Kidney tubule cell (primary cell): ENCODE measurements at regions not wholly inside any gene's neighbourhood (a gene's known extent, or its start where the extent isn't known, plus 50 kb on each side); places are given as distances from the start of the nearest gene placed in this dataset.
"Not testable (repeated sequence)": the region's sequence is repeated elsewhere in the genome, so short reads cannot be mapped to it uniquely, and the experiment has no call there.

Source experiments
- DNase-seq: peaks from one replicate; pipeline ENCODE4 v3.0.0-alpha.2; 2018; ENCODE audit warnings: low spot score

DNA sequence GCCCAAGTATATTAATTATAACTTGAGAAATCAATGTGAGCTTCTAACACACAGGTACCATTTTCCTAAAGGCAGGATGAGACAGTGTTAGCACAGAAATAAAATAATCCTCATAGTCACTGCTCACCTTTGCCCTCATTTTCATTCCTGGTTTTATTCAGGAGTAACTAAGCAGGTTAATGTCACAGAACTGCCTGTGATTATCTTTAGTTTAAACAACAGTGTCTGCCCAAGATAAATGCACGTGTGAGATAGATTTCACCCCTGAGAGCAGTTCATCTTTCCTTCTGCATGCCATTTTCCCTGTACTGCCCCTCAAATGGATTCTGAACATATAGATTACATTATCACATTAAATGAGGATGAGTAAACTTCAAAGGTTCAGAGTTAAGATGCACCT is 250.7 kb downstream of the RMST start:
- DNase-seq: no peak

DNA sequence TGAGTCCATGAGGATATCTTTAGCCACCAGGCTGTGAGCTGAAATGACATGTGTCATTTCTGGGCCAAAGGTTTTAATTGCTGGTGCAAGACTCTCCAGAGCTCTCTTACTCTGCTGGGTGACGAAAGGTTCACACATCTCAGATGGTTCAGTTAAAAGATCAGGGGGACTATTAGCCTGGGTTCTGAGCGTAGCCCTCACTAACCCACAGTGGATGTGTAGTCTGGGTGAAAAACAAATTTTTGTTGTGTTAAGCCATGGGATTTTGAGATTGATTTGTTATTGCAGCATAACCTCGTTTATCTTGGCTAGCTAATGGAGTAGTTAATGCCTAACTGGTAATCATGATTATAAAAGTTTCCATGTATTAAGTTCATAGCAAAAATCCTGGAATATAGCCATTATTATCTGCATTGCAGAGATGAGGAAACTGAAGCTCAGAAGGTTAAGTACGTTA is 251.5 kb downstream of the RMST start:
- DNase-seq: no peak

DNA sequence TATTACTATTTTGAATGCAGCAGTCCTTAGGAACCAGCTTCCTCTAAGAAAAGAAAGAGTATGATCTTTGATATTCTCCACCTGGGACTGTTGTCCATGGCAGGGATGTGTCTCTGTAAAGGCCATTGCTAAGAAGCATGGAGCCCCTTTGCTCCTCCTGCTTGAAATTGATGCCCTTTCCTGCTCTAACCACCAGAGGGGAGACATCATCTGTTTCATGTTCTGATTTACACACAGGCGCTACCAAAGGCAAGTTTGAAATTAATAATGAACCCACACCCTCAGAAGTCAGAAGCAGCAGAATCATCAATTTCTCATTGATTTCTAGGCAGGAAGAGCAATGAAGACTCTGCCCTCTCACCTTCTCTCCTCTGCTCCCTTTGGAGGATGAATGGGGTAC is 253.8 kb downstream of the RMST start:
- peak; percentile 6 for DNase-seq

DNA sequence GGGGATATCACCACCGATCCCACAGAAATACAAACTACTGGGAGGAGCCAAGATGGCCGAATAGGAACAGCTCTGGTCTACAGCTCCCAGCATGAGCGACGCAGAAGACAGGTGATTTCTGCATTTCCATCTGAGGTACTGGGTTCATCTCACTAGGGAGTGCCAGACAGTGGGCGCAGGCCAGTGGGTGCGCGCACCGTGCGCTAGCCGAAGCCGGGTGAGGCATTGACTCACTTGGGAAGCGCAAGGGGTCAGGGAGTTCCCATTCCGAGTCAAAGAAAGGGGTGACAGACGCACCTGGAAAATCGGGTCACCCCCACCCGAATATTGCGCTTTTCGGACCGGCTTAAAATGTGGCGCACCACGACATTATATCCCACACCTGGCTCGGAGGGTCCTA is 261.2 kb downstream of the RMST start:
- not testable (repeated sequence) for DNase-seq

DNA sequence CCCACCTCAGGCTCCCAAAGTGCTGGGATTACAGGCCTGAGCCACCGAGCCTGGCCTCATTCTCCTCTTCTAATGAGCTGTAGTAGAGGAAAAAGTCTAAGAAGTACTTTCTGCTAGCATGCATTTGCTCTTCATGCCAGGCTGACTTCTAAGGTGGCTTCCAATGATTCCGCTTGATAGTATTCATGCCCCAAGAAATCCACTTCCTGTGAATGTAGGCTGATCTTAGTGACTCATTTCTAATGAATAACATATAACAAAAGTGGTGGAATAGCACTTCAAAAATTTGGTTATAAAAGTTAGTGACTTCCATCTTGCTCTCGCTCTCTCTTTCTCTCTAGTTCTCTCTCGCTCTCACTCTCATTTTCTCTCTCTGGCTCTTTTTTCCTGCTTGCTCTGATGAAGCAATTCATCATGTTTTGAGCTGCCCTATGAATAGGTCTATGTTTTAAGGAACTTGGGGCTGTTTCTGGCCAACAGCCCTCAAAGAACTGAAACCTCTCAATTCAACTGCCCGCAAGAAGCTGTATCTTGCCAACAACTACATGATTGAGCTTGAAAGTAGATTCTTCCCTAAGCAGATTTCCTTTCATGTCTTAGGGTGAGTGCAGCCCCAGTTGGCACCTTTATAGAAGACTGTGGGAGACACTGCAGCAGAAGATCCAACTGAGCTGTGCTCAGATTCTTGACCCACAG is 282.9 kb downstream of the RMST start:
- peak; percentile 84 for DNase-seq

DNA sequence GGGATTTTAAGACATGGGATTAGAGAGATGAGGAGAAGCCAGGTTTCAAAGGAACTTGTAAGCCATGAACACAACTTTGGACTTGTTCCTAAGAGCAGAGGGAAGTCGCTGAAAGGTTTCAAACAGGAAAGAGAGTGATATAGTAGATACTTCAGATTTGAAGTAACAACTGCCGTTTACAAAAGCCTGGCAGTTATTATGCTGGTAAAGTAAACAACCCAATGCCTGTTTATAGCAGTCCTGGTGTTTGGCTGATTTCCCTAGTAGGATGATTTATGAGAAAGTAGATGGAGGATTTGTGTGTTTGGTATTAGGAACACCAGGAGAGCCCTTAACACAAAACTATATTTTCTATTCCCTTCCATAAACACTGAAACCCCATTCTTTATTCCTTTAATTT is 285.7 kb downstream of the RMST start:
- DNase-seq: no peak

DNA sequence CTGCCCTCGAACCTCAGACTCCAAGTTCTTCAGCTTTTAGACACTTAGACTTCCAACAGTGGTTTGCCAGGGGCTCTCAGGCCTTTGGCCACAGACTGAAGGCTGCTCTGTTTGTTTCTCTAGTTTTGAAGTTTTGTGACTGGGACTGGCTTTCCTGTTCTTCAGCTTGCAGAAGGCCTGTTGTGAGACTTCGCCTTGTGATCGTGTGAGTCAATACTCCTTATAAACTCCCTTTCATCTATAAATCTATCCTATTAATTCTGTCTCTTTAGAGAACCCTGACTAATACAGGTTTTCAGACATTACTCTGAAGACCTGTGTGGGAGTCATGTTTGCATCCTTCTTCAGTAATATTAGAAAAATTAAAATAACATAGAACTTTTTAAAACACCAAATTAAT is 289.1 kb downstream of the RMST start:
- no peak for DNase-seq

DNA sequence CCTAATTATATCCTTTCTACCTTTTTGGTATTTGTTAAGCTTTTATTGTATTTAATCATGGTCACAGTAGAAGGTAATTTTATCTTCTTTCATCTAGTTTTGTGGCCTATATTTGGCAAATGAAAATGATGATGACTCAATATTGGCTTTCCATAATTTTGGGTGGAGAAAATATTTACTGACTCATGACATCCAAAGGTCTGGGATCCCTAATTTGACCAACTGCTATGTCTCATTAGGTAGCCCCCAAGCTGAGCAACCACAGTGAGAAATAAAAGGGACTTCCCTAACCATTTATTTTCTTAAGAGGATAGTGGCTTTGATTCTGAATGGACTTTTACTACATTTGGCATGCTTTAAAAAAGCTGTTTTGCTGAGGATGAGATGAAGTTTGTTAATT is 289.5 kb downstream of the RMST start:
- no peak for DNase-seq

DNA sequence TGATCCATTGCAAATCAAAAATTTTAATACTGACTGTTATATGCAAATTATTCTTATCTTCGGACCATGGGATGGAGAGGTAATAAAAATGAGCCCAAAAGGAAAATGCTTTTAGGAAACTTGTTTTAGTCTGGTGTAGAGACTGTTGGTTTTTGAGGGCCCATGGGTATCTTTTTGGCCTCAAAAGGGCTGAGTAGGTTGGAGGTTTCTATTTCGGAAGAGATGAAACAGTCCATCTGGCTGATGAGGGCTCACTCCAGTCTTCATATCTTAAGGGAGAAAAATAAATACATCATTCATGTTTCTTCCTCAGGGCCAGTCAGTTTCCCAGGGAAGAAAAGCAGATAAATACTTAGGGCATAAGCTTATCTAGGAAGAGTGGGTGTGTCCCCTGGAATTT is 290.7 kb downstream of the RMST start:
- no peak for DNase-seq

DNA sequence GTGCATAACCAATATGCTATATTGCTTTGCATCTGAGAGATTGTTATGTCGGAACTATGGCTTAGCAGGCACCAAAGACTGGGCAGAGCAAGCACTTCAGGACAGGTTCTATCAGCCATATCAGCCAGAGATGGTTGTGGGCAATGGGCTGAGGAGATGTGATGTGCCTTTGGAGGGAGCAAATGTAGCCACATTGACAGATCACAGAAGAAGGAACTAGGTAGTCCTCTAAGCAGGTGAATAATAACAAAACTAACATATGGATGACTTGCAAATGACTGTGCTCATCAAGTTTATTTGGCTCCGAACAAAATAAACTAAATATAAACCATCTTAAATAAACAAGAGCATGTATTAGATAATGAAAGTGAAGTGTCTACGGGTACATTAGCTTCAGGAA is 291.7 kb downstream of the RMST start:
- DNase-seq: no peak

DNA sequence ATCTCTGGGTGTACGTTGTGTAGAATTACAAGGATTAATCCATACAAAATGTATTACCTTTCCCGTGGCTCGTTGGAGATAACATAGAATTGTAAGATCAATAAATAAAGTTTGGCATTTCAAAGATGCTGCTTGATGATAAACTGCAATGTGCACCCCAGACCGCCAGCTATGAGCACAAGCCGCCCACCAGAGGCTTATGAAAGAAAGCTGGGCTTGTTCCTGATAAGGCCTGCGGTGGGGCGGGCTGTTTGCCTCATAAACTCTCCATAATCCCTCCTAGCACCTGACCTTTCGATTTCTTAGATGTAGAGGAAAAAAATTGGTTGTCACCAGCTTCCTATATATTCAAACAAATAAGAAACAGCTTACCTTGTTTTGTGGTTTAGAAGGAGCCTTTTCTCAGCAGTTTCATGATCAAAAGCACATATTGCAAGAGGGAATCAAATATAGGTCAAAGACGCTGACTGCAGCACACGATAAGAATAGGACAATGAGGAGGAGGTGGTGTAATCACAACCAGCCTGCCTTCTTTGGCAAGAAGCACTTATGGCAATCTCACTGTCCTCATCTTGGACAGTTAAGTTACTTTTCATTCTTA is 293.6 kb downstream of the RMST start:
- DNase-seq: no peak

DNA sequence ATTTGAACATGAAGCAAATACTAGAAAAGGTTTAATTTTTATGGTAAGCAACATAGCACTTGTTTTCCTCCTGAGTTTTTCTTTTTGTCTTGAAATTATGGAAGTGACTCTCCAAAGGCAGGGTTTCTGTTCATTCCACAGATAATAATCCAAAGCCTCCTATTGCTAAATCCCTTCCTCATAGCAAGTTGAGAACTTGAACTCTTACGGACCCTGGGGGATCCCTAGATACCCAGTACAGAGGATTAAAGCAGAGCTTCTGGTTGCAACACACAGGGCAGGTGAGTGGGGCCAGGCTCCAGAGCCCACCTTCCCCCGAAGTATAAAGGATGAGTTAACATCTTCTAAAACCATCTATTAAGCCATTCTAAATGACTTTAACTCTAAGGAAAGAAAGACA is 294.1 kb downstream of the RMST start:
- no peak for DNase-seq

DNA sequence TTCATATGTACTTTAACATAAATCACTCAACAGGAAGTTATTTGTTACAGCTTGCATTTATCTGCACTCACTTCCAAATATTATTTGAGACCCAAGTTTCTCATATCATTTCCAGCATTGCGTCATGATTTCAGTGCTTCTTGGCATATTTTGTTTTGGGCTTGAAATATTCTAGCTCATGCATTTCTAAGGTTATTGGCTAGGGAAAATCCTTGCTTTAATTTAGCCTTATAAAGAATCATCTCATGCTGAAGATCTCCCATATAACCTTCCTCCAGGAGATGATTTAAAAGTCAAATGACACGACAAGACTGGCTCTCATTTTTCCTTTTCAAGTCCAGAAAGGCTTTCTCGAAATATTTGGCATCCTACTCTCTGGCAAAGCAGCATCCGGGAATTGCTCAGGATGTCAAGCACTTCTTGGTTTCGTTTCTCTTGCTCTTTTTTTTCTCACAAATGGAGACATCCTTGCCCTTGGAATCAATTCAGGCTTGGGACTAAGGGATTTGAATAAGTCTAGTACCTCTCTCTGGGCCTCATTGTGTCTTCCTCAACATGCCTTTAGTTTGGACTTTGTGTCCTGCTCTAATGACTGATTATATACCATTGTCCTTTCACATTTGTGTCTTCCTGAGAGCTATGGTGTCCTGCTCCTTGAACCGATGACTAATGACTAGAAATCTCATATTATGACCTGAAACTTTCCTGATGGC is 295.0 kb downstream of the RMST start:
- DNase-seq: no peak

DNA sequence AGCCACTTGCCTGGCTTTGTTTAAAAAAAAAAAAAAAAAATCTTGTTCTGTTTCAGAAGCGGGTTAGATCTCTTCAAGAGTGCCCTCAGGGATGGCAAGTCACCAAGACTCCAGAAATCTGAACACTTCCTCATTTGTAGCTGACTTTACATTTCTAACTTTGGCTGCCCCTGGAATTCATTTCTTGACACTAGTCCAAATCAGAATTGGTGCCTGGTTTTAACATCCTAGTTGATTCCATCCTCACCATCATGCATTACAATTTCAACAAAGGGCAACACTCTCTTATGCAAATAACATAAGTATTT is 295.5 kb downstream of the RMST start:
- DNase-seq: no peak

DNA sequence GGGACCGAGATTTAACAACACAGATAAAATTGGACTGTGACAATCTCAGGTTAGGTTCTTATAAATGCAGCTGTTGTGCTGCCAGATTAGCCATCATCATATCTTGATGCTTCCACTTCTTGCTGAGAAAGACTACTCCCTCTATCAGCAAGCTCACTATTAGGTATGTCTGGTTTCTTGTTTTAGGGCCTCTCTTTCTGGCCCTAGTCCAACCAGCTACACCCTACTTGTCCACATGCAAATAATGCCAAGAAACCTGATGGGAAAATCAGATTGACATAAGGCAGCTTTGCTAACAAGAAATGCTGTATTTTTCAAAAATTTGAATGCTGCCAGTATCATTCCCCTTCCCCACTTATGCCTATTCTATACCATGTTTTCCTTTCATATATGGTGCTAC is 296.0 kb downstream of the RMST start:
- DNase-seq: no peak

DNA sequence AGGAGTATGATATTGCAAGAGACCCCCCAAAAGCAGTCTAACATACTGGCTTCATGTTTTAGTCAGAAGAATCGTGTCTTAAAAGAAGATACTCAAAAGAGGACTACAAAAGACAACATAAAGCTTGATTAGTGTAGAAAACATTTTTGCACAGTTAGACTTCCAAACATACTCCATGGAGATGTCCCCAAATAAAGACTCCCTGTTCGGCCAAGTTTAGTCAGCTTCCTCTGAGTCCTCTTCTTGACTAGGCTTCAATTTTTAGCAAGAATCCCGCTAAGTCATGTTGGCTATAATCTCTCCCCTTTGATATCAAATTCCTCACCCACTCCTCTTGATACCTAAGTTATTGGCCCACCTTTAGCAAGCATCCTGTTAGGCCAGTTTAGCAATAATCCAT is 298.0 kb downstream of the RMST start:
- no peak for DNase-seq

DNA sequence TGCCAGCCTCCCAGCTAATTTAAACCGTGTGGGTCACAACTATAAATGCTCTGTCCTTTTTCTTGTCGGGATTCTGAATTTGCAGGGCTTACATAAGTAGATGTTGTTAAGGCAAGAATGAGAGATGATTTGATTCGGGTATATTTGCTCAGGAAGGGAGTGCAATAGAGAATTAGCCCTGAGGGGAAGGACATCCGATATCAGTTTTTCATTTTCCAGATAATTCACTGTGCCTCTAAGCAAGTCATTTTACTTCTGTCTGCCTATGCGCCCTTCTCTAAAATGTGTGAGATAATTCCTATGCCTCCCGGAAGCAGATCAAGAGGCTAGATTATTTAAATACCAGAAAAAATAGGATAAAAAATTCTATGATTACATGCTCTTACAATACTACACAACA is 300.5 kb downstream of the RMST start:
- DNase-seq: no peak

DNA sequence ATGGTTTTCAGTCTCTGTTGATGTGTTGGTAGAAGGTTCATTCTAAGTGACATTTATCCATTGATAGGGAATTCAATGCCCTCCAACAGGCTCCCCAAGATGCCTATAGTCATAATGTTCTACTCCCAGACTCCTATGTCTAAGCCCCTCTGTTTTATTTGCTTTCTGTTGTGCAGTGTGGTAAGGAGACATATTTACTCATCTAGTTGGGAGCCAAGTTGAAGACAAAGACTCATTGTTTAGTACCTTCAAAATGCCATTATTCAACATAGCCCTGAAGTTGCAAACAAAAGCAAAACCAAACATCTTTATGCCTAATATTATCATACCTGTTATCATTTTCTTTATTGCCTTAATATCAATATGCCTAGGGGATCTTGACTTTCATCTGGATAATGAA is 302.1 kb downstream of the RMST start:
- DNase-seq: no peak

DNA sequence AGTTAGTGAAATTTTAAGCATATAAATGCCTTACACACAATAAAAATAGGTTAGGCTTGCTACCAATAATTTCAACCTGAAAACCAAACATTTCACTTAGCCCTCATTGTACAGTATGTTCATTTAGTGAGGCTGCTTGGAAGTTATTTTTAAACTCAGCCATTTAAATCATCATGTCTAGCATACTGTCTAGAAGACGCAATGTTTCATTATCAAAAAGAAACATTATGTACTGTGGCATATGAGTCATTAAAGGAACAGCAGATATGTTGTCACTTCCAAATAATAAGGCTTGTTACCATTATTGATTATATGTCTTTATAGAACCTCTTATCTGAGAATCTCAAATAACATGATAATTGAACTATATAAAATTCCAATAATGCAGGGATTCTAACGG is 304.7 kb downstream of the RMST start:
- no peak for DNase-seq

DNA sequence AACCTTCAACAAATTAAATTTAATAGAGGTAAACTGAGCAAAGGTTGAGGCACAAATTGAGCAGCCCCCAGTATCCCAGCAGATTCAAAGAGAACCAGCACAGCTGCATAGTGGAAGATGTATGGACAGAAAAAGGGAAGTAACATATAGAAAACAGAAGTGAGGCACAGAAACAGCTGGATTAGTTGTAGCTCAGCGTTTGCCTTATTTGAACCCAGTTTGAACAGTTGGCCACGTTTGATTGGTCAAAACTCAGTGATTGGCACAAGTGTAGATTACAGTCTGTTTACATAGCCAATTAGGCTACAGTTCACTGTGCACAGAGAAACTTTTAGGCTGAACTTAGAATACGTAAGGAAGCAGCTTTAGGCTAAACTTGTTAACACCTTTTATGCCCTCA is 315.5 kb downstream of the RMST start:
- no peak for DNase-seq

DNA sequence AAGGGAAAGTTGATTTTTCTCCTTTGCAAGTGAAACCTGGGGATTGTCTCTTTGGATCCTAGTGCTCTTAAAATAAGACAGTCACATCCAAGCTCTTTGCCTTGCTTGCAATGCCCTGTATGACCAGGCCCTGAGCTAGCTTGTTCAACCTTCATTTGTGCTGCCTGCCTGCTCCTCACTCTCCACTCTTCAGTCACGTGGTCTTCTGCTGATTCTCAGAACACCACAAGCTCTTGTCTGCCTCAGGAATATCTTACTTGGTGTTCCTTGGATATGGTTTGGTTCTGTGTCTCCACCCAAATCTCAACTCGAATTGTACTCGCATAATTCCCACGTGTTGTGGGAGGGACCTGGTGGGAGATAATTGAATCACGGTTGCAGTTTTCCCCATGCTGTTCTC is 318.7 kb downstream of the RMST start:
- no peak for DNase-seq

DNA sequence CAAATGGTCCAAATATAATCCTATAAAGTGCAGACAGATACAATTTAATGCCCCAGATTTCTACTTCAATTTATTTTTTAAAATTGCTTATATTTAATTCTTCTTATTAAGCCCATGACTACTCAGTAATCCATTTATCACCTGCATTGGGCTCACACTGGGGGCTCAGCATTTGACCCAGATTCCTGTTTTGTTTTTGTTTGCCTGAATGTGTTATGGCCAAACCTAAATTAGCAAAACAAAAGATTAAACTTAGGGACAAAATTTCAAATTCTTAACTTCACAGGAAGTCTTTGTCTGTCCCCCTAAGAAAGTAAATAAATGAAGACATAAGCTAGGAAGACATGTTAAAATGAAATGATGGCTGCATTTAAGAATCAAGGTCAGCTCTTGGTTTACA is 322.3 kb downstream of the RMST start:
- DNase-seq: no peak

DNA sequence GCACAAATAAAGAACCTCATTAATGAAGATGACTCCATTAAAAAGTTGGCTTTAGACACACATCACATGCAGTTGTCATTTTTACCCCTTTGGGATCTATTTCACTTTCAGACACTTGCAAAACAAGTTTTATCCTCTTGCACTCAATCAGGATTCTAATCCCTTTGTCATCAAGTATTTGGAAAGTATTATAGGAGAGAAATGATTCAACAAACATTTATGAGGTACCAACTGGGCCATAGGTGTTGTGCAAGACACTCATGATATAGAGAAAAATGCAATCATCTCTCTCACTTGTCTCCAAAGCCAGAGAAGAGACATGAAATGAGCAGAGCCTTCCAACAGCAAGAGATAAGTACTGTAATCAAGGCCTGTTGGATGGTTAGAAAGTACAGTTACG is 327.7 kb downstream of the RMST start:
- no peak for DNase-seq

DNA sequence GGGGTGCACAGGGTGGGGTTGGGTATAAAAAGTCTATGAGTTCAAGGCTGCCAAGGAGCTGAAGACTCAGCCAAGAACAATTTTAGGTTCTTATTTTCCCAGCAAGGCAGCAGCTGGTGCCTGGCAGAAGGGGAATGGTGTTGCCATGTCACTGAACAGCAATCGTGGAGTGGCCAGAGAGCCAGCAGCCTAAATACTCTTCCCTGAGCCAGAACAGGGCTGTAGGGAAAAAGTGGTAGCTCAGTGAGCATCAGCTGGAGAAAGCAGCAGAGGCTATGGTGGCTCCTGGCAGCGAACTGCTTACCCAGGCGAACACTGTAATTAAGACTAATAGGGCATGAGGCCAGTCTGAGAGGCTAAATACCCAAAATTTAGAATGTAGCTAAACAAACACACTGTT is 334.9 kb downstream of the RMST start:
- no peak for DNase-seq
